B cell (primary cell): ENCODE measurements at regions not wholly inside any gene's neighbourhood (a gene's known extent, or its start where the extent isn't known, plus 50 kb on each side); places are given as distances from the start of the nearest gene placed in this dataset.

Experiments used
- ATAC-seq: fragments of 200-7000 bp; cut with Tn5 transposase; one replicate; pipeline ENCODE4 v1.10.0; 2021; ENCODE audit warnings: low read depth, mild to moderate bottlenecking, moderate number of reproducible peaks, moderate library complexity
- CTCF ChIA-PET: fragments of 350-600 bp; sonication (Branson Sonifier 250); formaldehyde crosslinking; loops from one replicate; lab custom pipeline; 2021; ENCODE audit warnings: antibody characterized with exemption, inconsistent platforms; lab: Charles Lee
- POLR2A ChIA-PET: fragments of 350-600 bp; sonication (Branson Sonifier 250); formaldehyde crosslinking; loops from one replicate; lab custom pipeline; 2021; ENCODE audit warnings: antibody characterized with exemption; lab: Charles Lee
- DNase-seq: peaks from one replicate; pipeline ENCODE4 v3.0.0; 2013
- H2AFZ ChIP-seq: 2 replicates; pipeline ENCODE4 v1.6.1; 2012; ENCODE audit warnings: mild to moderate bottlenecking, low read depth, low read length; ENCODE audit not compliant: insufficient read depth, poor library complexity, severe bottlenecking
- H3K27ac ChIP-seq, 2 donors: 1 replicate in 1 of 2; 2 replicates in 1 of 2; pipeline ENCODE4 v1.5.1; 2012 to 2013; ENCODE audit warnings: low read length in 2 of 2, mild to moderate bottlenecking in 2 of 2, moderate library complexity in 1 of 2
- H3K27me3 ChIP-seq, 4 experiments: fragments of 200-600 bp in 1 of 4; sonication (generic) in 1 of 4; replicated peaks in 1 of 4; 1 replicate in 2 of 4; 2 replicates in 2 of 4; pipeline versions ENCODE4 v1.6.1 to v1.7.0; 2013 to 2016; ENCODE audit warnings: low read length in 3 of 4, mild to moderate bottlenecking in 2 of 4, mixed read lengths in 1 of 4, moderate library complexity in 1 of 4; ENCODE audit not compliant: insufficient read depth in 4 of 4, control insufficient read depth in 3 of 4; ENCODE audit errors: control extremely low read depth in 1 of 4
- H3K36me3 ChIP-seq, 2 experiments: replicated peaks in 1 of 2; 1 replicate in 1 of 2; 2 replicates in 1 of 2; pipeline versions ENCODE4 v1.6.1 to v1.7.1; 2013; ENCODE audit warnings: low read length in 1 of 2; ENCODE audit not compliant: insufficient read depth in 2 of 2, control insufficient read depth in 1 of 2; ENCODE audit errors: control extremely low read depth in 1 of 2, extremely low read depth in 1 of 2
- H3K4me1 ChIP-seq, 2 donors: fragments of 200-600 bp in 1 of 2; sonication (generic) in 1 of 2; 1 replicate in 1 of 2; 2 replicates in 1 of 2; pipeline versions ENCODE4 v1.5.1 to v1.6.1; 2013 to 2017; ENCODE audit warnings: low read length in 2 of 2; ENCODE audit not compliant: control insufficient read depth in 2 of 2, insufficient read depth in 2 of 2
- H3K4me2 ChIP-seq: replicated peaks from 2 replicates; pipeline ENCODE3; 2012; ENCODE audit warnings: mild to moderate bottlenecking, low read depth, low read length; ENCODE audit not compliant: poor library complexity, severe bottlenecking
- H3K4me3 ChIP-seq, 5 experiments: fragments of 200-600 bp in 1 of 5; sonication (generic) in 1 of 5; 1 replicate in 3 of 5; 2 replicates in 2 of 5; pipeline versions ENCODE4 v1.5.1 to v1.7.0; 2011 to 2016; ENCODE audit warnings: low read length in 4 of 5, mild to moderate bottlenecking in 4 of 5, low read depth in 2 of 5, control low read depth in 1 of 5, moderate library complexity in 1 of 5; ENCODE audit not compliant: insufficient read depth in 1 of 5; ENCODE audit errors: control extremely low read depth in 1 of 5, extremely low read depth in 1 of 5
- H3K79me2 ChIP-seq: fragments of 200-600 bp; sonication (generic); one replicate; pipeline ENCODE4 v1.6.0; 2016; ENCODE audit warnings: low read length; ENCODE audit not compliant: control insufficient read depth, insufficient read depth
- H3K9ac ChIP-seq: fragments of 200-600 bp; sonication (generic); 2 replicates; pipeline ENCODE4 v1.6.1; 2017; ENCODE audit warnings: mild to moderate bottlenecking, low read length, moderate library complexity
- H3K9me3 ChIP-seq, 3 donors: one replicate each; pipeline versions ENCODE4 v1.6.1 to v1.7.1; 2013; ENCODE audit warnings: low read length in 2 of 3; ENCODE audit not compliant: control insufficient read depth in 2 of 3, insufficient read depth in 1 of 3; ENCODE audit errors: control extremely low read depth in 1 of 3
- H4K20me1 ChIP-seq: 2 replicates; pipeline ENCODE4 v1.6.0; 2012; ENCODE audit warnings: mild to moderate bottlenecking, low read length; ENCODE audit not compliant: insufficient read depth, control insufficient read depth, poor library complexity, severe bottlenecking
- H3K27ac Mint-ChIP-seq: one replicate; pipeline ENCODE4 v1.8.0; 2021; ENCODE audit warnings: mixed read lengths
- H3K27me3 Mint-ChIP-seq: one replicate; pipeline ENCODE4 v1.8.0; 2021; ENCODE audit warnings: mixed read lengths
- H3K4me1 Mint-ChIP-seq: one replicate; pipeline ENCODE4 v1.8.0; 2021; ENCODE audit warnings: mixed read lengths
- H3K4me3 Mint-ChIP-seq: one replicate; pipeline ENCODE4 v1.8.0; 2021; ENCODE audit warnings: mixed read lengths
- H3K9me3 Mint-ChIP-seq: one replicate; pipeline ENCODE4 v1.8.0; 2022; ENCODE audit warnings: mixed read lengths; ENCODE audit not compliant: insufficient read depth
- EZH2 ChIP-seq: IDR thresholded peaks from 2 replicates; pipeline ENCODE4 v1.6.1; 2012; ENCODE audit warnings: borderline replicate concordance, low read depth, mild to moderate bottlenecking, moderate library complexity, low read length; ENCODE audit not compliant: insufficient read depth, poor library complexity, severe bottlenecking
- WGBS: methylation state at CpG from one replicate; pipeline ENCODE4 v1.1.5; 2013; ENCODE audit warnings: missing lambda C conversion rate; ENCODE audit not compliant: insufficient coverage; 5-methylcytosine and 5-hydroxymethylcytosine counted together
- intact Hi-C: fragments of 100-400 bp; cut with micrococcal nuclease; formaldehyde crosslinking; loops from one replicate; pipeline ENCODE4 v1.10.0; 2022
- TF ChIP-seq, protein P1 (sequence below): fragments of 200-600 bp; IDR thresholded peaks from one replicate; pipeline ENCODE4 v1.8.0; 2022; ENCODE audit warnings: antibody characterized with exemption, mild to moderate bottlenecking

DNA sequence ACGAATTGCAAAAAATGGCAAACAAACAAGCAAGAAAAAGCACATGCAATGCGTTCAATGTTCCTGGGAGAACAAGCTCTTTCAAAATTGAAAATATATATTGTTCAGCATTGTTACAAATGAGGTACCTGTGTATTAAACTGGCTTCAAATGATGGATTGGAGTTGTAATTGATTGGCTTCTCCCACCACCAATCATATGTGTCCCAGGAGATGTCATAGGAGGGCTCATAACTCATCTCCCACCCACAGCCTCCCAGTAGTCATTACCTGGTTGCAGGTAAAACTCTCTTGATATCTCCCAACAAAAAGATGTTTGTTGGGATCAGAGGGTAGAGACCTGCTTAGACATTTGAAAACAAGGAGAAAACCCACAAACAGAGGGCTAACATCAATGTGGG, 302.9 kb downstream of the BAMBI start:
- no peaks in the 10 kb centered on the region for H4K20me1 ChIP-seq
- WGBS: 90% methylated on average over 2 of the region's 2 CpGs
- H2AFZ ChIP-seq: no peak overlapping the region
- ATAC-seq (no peak), DNase-seq (no peak)
- CTCF ChIA-PET: no interaction called here
- H3K27ac ChIP-seq: no peak overlapping the region
- Mint-ChIP-seq H3K9me3 (peaks cover 4% of the 10 kb centered on the region), H3K4me3 (no peak overlapping the region), H3K4me1 (no peaks in the 10 kb centered on the region), H3K27me3 (peaks cover 5% of the 10 kb centered on the region), H3K27ac (no peak overlapping the region)
- no peaks in the 10 kb centered on the region for H3K36me3 ChIP-seq
- no peaks in the 10 kb centered on the region for H3K79me2 ChIP-seq
- no peaks in the 10 kb centered on the region for H3K4me1 ChIP-seq
- no peak overlapping the region for H3K4me2 ChIP-seq
- intact Hi-C loops: no loop called here
- no peaks in the 10 kb centered on the region for H3K27me3 ChIP-seq
- no peak overlapping the region for H3K9ac ChIP-seq
- POLR2A ChIA-PET: no interaction called here
- TF ChIP-seq, protein P1, sequence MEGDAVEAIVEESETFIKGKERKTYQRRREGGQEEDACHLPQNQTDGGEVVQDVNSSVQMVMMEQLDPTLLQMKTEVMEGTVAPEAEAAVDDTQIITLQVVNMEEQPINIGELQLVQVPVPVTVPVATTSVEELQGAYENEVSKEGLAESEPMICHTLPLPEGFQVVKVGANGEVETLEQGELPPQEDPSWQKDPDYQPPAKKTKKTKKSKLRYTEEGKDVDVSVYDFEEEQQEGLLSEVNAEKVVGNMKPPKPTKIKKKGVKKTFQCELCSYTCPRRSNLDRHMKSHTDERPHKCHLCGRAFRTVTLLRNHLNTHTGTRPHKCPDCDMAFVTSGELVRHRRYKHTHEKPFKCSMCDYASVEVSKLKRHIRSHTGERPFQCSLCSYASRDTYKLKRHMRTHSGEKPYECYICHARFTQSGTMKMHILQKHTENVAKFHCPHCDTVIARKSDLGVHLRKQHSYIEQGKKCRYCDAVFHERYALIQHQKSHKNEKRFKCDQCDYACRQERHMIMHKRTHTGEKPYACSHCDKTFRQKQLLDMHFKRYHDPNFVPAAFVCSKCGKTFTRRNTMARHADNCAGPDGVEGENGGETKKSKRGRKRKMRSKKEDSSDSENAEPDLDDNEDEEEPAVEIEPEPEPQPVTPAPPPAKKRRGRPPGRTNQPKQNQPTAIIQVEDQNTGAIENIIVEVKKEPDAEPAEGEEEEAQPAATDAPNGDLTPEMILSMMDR: no peak
- TF ChIP-seq EZH2: no peak
- no peak overlapping the region for H3K4me3 ChIP-seq
- no peaks in the 10 kb centered on the region for H3K9me3 ChIP-seq

- Histone ChIP-seq H3K27ac (no peak overlapping the region), H2AFZ (no peak overlapping the region), H3K4me3 (no peak overlapping the region), H3K36me3 (no peaks in the 10 kb centered on the region), H3K4me1 (no peaks in the 10 kb centered on the region), H3K27me3 (no peaks in the 10 kb centered on the region), H3K4me2 (no peak overlapping the region), H3K9ac (no peak overlapping the region), H3K79me2 (no peaks in the 10 kb centered on the region), H4K20me1 (no peaks in the 10 kb centered on the region), H3K9me3 (no peaks in the 10 kb centered on the region)
- Mint-ChIP-seq H3K9me3 (peaks cover 4% of the 10 kb centered on the region), H3K4me3 (no peak overlapping the region), H3K4me1 (no peaks in the 10 kb centered on the region), H3K27me3 (peaks cover 5% of the 10 kb centered on the region), H3K27ac (no peak overlapping the region)
- intact Hi-C loops: no loop called here
- ChIA-PET POLR2A (no interaction called here), CTCF (no interaction called here)
- DNase-seq: no peak
- WGBS: no CpG with 5 or more reads among the region's 3 CpGs
- TF ChIP-seq, protein P1: no peak
- TF ChIP-seq EZH2: no peak
- ATAC-seq: no peak
Observed at GRCh38 chr10:28981007-28981406, 303.7 kb downstream of the BAMBI start.
